HG02938 (cell line): ENCODE measurements at regions not wholly inside any gene's neighbourhood (a gene's known extent, or its start where the extent isn't known, plus 50 kb on each side); places are given as distances from the start of the nearest gene placed in this dataset.

Experiments used
- ATAC-seq: cut with Tn5 transposase; IDR thresholded peaks from one replicate; pipeline ENCODE4 v1.9.1; 2021; ENCODE audit warnings: mild to moderate bottlenecking, moderate library complexity; ENCODE audit not compliant: unreplicated experiment

DNA sequence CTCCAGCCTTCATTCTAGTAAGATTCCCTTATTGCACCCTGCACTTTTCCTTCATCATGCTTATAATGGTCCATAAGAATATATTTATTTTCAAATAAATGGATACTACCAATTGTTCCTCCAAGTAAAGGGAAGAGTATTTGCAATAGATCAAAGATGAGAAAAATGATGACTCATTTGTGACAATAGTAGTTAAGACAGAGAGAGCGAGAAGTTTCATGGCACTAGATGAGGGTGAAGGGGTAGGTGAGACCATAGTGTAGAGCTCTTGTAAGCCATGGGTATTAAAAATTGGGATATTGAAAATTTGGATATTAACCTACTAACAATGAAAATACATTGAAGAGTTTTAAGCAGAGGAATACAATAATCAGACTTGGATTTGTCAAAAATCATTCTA lies 404.6 kb downstream of the EFNA5 start:
- no peak for ATAC-seq

DNA sequence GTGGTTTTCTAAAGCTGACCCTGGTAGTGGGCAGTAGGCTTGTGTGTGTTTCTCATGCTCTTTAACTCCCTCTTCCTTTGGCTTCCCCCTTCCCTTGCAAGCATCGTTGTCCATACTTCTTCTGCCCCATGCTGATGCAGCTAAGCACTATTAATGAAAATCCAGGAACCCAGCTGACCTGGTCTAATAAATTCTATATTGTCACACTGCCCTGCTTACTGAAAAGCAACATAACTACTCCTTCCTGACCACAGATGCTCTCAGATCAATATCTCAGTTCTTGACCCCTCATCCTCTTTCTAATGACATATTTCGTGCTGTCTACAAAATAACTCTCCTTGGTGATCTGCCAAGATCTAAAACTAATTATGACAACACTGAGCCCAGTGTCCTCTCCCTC lies 405.5 kb downstream of the EFNA5 start:
- peak; percentile 37 for ATAC-seq

GRCh38 chr5:107263387-107264018 lies 407.2 kb downstream of the EFNA5 start:
- peak; percentile 70 for ATAC-seq

- ATAC-seq = peak; percentile 52
Observed at GRCh38 chr5:107257885-107258520, 412.7 kb downstream of the EFNA5 start.

DNA sequence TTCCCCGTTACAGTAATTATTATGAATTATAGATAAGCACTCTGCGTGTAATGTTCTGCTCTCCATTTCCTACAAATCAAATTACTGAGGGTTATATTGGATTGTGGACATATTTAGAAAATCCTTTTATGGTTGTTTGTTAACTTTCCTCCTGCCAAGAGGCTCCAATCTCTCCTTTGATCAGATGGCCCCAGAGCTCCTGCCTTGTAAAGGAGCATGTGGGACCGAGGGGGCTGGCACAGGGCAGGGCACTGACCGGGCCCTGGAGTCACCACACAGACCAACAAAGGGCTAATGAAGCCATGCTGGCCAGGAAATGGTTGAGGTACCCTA lies 415.9 kb downstream of the EFNA5 start:
- no peak for ATAC-seq

DNA sequence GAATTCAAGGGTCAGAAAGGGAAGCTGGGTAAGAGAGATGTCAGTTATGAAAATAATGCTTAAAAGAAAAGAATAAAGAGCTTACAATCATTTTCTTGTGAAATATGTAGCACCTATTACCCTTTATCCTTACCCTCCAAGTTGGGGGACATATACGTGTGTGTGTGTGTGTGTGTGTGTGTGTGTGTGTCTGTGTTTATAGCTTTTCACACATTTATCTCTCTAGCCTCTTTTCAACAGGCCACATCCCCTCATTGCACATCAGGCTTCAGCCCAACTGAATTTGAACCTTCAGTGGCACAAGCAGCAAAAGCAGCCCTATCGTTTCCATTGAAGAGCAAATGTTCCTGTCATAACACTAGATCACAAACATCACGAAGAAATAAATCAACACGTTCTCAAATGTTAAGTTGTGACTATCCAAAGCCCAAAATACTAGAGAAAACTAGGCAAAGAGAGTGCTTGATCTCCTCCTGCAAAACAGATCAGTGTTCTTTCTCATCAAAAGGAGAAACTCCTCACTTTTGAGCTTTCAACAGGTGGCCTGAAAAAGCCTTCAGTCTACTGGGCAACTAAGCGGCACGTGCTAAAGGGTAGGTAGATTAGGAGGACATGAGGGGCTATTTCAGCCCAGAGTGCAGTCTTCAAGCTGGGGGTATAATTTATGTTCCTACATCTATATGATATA lies 416.4 kb downstream of the EFNA5 start:
- no peak for ATAC-seq

DNA sequence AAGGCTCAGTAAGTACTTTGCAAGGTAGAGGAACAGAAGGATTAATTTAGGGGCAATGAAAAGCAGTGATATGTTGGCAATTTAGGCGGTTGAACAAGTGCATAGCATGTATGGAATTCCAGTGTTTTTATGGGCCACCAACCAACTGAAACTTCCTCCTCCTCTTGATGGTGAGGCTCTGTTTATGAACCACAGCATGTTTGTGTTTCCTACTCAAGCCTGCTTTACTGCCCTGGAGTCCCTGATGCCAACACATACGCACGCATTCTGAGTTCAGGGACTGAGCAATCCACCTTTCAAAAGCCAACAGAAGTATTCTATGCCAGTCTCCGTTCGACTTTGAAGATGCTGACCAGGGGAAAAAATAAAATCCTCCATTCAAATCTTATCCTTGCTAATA lies 417.5 kb downstream of the EFNA5 start:
- no peak for ATAC-seq

DNA sequence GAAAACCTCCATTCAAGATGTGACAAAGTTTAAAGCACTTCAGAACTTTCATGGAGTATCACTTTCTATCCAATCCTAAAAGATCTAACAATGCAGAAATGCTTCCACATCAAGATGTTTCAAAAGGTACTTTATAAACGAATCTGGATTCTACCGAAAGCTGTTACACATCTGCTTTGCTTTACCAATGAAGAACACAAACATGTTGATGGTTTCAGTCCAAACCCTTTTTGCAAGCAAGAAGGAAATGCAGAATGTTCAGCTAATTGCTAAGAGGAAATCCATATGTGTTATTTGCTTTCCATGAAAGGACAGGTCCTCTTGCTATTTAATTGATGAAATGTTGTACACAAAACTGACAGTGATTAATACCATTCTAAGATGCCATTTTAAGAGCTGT lies 419.6 kb downstream of the EFNA5 start:
- ATAC-seq = no peak

DNA sequence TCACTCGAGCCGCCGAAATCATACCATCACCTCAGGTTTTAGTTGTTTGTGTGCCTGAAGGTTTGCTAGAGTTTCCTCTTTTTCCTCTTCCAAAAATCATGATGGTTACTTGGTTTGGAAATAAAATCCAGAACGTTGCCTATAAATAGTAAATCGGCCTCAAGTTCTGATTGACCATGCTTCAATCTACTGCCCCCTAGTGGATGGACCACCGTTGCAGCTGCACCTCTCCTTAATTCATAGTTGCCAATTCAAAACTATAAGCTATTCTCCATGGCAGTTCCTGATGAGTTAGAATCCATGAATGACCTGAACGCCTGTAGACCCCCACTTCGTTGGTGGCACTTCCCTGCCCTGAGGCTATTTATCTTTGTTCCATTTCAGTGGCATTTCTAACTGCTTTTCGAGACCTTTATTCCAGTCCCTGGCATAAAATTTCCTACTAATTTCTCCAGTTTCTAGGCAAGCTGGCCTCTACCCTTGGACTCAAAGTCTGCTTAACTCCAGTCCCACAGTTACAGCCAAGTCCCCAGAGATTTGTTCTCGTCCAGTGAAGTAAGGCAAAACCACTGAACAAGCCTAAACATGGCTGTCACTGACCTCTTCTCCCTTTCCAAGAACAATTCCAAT lies 422.6 kb downstream of the EFNA5 start:
- ATAC-seq = peak; percentile 51

- no peak for ATAC-seq
Observed at GRCh38 chr5:107247427-107247826, 423.3 kb downstream of the EFNA5 start.

DNA sequence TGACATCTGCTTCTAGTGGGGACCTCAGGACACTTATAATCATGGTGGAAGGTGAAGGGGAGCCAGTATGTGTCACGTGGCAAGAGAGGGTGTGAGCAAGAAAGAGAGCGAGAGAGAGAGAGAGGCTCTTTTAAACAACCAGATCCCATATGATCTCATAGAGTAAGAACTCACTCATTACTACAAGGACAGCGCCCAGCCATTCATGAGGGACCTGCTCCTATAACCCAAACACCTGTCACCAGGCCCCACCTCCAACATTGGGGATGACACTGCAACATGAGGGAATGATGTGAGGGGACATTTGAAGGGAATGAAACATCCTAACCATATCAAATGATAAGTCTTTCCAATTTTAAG lies 427.5 kb downstream of the EFNA5 start:
- ATAC-seq = no peak

DNA sequence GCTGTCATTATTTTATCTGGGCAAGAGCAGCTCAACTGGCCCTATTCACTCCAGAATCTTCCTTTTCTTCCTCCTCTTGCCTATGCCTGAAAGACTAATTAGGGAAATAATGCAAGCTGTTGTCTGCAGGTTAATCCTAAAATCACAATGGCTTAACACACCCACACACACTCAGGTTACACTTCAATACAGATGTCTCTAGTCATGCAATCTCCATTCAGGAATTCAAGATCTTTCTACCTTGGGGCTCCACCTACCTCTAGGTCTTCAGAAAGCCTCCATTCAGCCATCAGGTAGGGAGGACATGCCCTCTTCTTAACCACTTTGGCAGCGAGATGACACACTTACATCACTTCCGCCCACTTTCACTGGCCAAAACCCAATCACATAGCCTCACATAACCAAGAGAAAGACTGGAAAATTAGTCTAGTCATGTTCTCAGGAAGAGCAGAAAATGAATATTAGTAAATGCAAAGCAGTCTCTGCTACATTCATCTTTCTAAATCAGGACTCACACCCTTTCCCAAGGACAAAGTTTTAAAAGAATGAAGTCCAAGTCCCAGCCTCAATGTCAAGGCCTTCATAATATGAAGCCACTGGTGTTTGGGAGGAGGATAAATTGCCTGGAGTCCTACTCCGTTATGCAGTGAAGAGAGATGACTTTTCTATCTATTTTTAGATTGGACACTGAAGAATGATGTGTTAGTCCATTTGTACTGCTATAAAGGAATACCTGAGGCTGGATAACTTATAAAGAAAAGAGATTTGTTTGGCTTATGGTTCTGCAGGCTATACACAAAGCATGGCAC lies 428.1 kb downstream of the EFNA5 start:
- ATAC-seq = no peak

DNA sequence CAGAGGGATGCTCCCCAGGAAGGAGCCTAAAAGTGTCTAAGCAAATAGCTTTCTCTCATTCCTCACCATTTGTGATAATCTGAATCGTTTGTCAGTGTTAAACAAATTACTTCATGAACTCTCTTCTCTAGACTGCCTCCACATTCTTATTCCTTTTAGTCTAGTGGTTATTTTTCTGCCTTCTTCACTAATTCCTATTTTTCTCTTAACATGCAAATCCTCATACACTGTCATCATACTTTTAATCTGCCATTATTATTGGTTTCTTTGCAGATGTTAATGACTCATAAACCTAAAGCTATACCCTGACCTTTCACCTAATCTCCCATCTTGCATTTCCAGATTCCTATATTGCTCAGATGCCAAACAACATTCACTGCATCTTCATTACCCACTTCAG lies 428.9 kb downstream of the EFNA5 start:
- no peak for ATAC-seq

DNA sequence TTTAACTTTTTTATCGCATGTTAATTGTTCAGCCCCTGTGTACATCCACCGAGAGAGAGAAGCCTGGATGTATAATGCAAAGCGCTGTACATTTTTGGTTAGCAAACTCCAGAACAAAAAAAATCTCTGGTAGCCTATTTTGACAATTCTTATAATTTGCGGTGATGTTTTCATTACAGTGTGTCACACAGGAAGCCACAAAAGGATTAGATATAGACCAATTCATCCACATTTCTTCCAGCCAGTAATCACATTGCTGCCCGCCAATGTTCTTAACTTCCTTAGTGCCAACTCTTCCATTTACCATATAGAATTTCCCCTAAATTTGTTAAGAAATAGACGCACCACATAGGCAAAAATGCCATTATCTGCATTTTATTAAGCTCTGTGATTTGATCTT lies 435.6 kb downstream of the EFNA5 start:
- no peak for ATAC-seq

- ATAC-seq = no peak
Observed at GRCh38 chr5:107232788-107233187, 437.9 kb downstream of the EFNA5 start.

DNA sequence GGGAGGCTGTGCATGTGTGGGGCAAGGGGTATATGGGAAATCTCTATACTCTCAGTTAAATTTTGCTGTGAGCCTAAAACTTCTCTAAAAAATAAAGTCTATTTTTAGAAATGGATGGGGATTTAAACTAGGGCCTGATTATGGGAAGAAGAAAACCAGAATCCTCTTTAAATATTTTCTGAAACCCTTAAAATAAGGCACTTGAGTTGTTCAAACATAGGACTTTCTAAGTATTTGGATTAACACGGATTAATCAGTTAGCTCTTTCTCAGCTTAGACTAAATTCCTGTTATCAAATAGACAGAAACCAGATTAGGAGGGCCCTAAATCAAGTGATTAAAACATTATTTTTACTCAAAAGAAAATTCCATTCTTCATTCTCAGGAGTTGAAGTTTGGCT lies 438.4 kb downstream of the EFNA5 start:
- no peak for ATAC-seq

GRCh38 chr5:107231191-107231590 lies 439.5 kb downstream of the EFNA5 start:
- no peak for ATAC-seq

DNA sequence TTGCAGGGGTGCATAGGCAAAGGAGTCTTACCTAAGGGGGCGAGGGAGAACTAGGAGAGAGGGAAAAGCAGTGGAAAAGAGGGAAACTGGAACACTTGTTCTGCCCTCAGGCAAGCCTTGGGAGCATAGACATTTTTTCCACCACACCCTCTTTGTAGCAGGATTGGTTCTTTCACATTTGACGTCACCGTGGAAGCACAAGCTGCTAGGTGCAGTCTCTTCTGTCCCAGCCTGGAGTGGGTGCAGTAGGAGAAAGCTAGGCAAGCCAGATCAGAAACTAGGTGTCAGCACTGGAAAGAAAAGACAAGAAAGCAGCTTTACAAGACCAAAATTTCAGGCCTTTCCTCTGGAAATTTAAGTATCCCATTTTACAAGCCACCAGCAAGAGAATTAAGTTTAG lies 440.4 kb downstream of the EFNA5 start:
- no peak for ATAC-seq

- no peak for ATAC-seq
Observed at GRCh38 chr5:107228226-107228625, 442.5 kb downstream of the EFNA5 start.

DNA sequence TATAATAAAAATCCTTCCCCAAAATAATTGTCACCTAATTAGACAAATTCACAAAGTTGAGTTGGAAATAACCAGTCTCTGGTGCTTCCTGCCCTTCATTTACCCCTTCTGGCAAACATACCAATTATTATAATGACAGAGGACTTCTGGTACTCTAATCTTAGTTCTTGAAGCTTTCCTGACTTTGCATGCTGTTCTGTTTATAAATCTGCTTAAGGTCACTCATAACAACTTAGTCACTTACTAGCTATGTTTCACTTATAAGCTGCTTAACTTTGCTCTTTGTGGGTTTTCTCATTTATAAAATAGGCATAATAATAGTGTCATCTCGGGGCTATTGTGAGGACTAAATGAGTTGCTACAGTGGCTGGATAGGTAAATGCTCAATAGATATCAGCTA lies 446.5 kb downstream of the EFNA5 start:
- no peak for ATAC-seq

- ATAC-seq = no peak
Observed at GRCh38 chr5:107223066-107223465, 447.7 kb downstream of the EFNA5 start.
